Mesendoderm (in vitro differentiated cells): ENCODE measurements at regions not wholly inside any gene's neighbourhood (a gene's known extent, or its start where the extent isn't known, plus 50 kb on each side); places are given as distances from the start of the nearest gene placed in this dataset.

Source experiments
- DNase-seq: peaks from one replicate; pipeline ENCODE4 v3.0.0; 2013
- H2AK5ac ChIP-seq: 2 replicates; pipeline ENCODE4 v1.6.1; 2013; ENCODE audit warnings: low read length, inconsistent platforms
- H2BK120ac ChIP-seq: 2 replicates; pipeline ENCODE4 v1.6.1; 2013; ENCODE audit warnings: low read depth, mild to moderate bottlenecking, low read length, moderate library complexity, mixed read lengths
- H2BK15ac ChIP-seq: replicated peaks from 2 replicates; pipeline ENCODE4 v1.6.1; 2013; ENCODE audit warnings: low read depth, mild to moderate bottlenecking, moderate library complexity
- H2BK5ac ChIP-seq: 2 replicates; pipeline ENCODE4 v1.6.1; 2013; ENCODE audit warnings: low read length, inconsistent platforms
- H3K18ac ChIP-seq: 2 replicates; pipeline ENCODE4 v1.6.1; 2013; ENCODE audit warnings: mild to moderate bottlenecking, low read length, mixed read lengths
- H3K23ac ChIP-seq: one replicate; pipeline ENCODE4 v1.6.1; 2013; ENCODE audit warnings: low read length
- H3K27ac ChIP-seq: 2 replicates; pipeline ENCODE4 v1.5.1; 2013; ENCODE audit warnings: low read depth, mild to moderate bottlenecking, inconsistent platforms, low read length, moderate library complexity
- H3K27me3 ChIP-seq: 2 replicates; pipeline ENCODE4 v1.6.1; 2013; ENCODE audit warnings: low read length, control low read depth, mild to moderate bottlenecking, inconsistent platforms; ENCODE audit not compliant: insufficient read depth, poor library complexity
- H3K36me3 ChIP-seq: 2 replicates; pipeline ENCODE4 v1.6.1; 2013; ENCODE audit warnings: low read length, inconsistent platforms; ENCODE audit not compliant: control insufficient read depth, insufficient read depth
- H3K4ac ChIP-seq: one replicate; pipeline ENCODE4 v1.6.1; 2013; ENCODE audit warnings: low read depth, mild to moderate bottlenecking, low read length, moderate library complexity
- H3K4me1 ChIP-seq: 2 replicates; pipeline ENCODE4 v1.6.1; 2013; ENCODE audit warnings: low read depth, low read length, inconsistent platforms; ENCODE audit not compliant: control insufficient read depth
- H3K4me2 ChIP-seq: 2 replicates; pipeline ENCODE4 v1.6.1; 2013; ENCODE audit warnings: low read length
- H3K4me3 ChIP-seq: 2 replicates; pipeline ENCODE4 v1.5.1; 2013; ENCODE audit warnings: mild to moderate bottlenecking, low read length
- H3K56ac ChIP-seq: one replicate; pipeline ENCODE4 v1.6.1; 2013; ENCODE audit warnings: low read length
- H3K79me1 ChIP-seq: 2 replicates; pipeline ENCODE4 v1.6.1; 2013; ENCODE audit warnings: low read length, inconsistent platforms
- H3K79me2 ChIP-seq: 2 replicates; pipeline ENCODE4 v1.6.1; 2013; ENCODE audit warnings: mild to moderate bottlenecking, low read length; ENCODE audit not compliant: control insufficient read depth, insufficient read depth
- H3K9ac ChIP-seq: 2 replicates; pipeline ENCODE4 v1.6.1; 2013; ENCODE audit warnings: low read length, inconsistent platforms
- H4K5ac ChIP-seq: one replicate; pipeline ENCODE4 v1.6.1; 2013; ENCODE audit warnings: low read length
- H4K8ac ChIP-seq: one replicate; pipeline ENCODE4 v1.6.1; 2013; ENCODE audit warnings: low read depth, mild to moderate bottlenecking, control low read depth, low read length, moderate library complexity
- WGBS: extraction: QIAGEN DNeasy Blood & Tissue Kit; methylation state at CpG from one replicate; pipeline ENCODE4 v1.1.7; 2013; ENCODE audit warnings: low lambda C conversion rate, missing lambda C conversion rate; ENCODE audit not compliant: insufficient coverage; ENCODE audit errors: extremely low coverage; 5-methylcytosine and 5-hydroxymethylcytosine counted together

GRCh38 chr9:80004714-80005113, 432.9 kb downstream of the TLE4 start:
- H3K56ac ChIP-seq: no peak overlapping the region
- H2AK5ac ChIP-seq: no peak overlapping the region
- H3K79me1 ChIP-seq: no peaks in the 10 kb centered on the region
- no peak overlapping the region for H4K8ac ChIP-seq
- no peak overlapping the region for H2BK120ac ChIP-seq
- no peak overlapping the region for H3K18ac ChIP-seq
- no peak overlapping the region for H2BK5ac ChIP-seq
- no peak overlapping the region for H4K5ac ChIP-seq
- no peak overlapping the region for H3K9ac ChIP-seq
- H3K23ac ChIP-seq: no peak overlapping the region
- no peaks in the 10 kb centered on the region for H3K36me3 ChIP-seq
- no peaks in the 10 kb centered on the region for H3K4me1 ChIP-seq
- H3K4me3 ChIP-seq: no peak overlapping the region
- H3K4me2 ChIP-seq: no peak overlapping the region
- H3K27ac ChIP-seq: no peak overlapping the region
- no peaks in the 10 kb centered on the region for H3K27me3 ChIP-seq
- no peaks in the 10 kb centered on the region for H3K79me2 ChIP-seq
- no peak for DNase-seq
- no peak overlapping the region for H2BK15ac ChIP-seq
- H3K4ac ChIP-seq: no peak overlapping the region

- Histone ChIP-seq H3K9ac (no peak overlapping the region), H2BK120ac (no peak overlapping the region), H2AK5ac (no peak overlapping the region), H3K36me3 (no peaks in the 10 kb centered on the region), H3K4ac (no peak overlapping the region), H2BK15ac (no peak overlapping the region), H2BK5ac (no peak overlapping the region), H3K27ac (no peak overlapping the region), H4K5ac (no peak overlapping the region), H3K27me3 (no peaks in the 10 kb centered on the region), H3K4me3 (no peak overlapping the region), H3K23ac (no peak overlapping the region), H3K18ac (no peak overlapping the region), H3K4me2 (no peak overlapping the region), H3K56ac (no peak overlapping the region), H3K79me2 (no peaks in the 10 kb centered on the region), H4K8ac (no peak overlapping the region), H3K79me1 (no peaks in the 10 kb centered on the region), H3K4me1 (no peaks in the 10 kb centered on the region)
- no CpG with 5 or more reads among the region's 1 CpG for WGBS
- DNase-seq: no peak
These were observed 418.8 kb downstream of the TLE4 start for GRCh38 chr9:79990536-79990935.

- no peak overlapping the region for H2BK120ac ChIP-seq
- H2AK5ac ChIP-seq: no peak overlapping the region
- H3K18ac ChIP-seq: no peak overlapping the region
- H2BK15ac ChIP-seq: no peak overlapping the region
- H3K23ac ChIP-seq: no peak overlapping the region
- H3K27ac ChIP-seq: no peak overlapping the region
- H3K27me3 ChIP-seq: no peaks in the 10 kb centered on the region
- no peak for DNase-seq
- no peak overlapping the region for H3K4ac ChIP-seq
- WGBS: no CpG with 5 or more reads among the region's 7 CpGs
- no peaks in the 10 kb centered on the region for H3K36me3 ChIP-seq
- H3K4me1 ChIP-seq: no peaks in the 10 kb centered on the region
- no peak overlapping the region for H3K9ac ChIP-seq
- no peak overlapping the region for H3K4me3 ChIP-seq
- H3K56ac ChIP-seq: no peak overlapping the region
- no peaks in the 10 kb centered on the region for H3K79me2 ChIP-seq
- H2BK5ac ChIP-seq: no peak overlapping the region
- no peak overlapping the region for H4K5ac ChIP-seq
- H3K79me1 ChIP-seq: no peaks in the 10 kb centered on the region
- H3K4me2 ChIP-seq: no peak overlapping the region
- no peak overlapping the region for H4K8ac ChIP-seq
These were observed 417.3 kb downstream of the TLE4 start for GRCh38 chr9:79989079-79989478.

GRCh38 chr9:79988126-79988525, 416.4 kb downstream of the TLE4 start:
- no peak overlapping the region for H3K9ac ChIP-seq
- H3K79me1 ChIP-seq: no peaks in the 10 kb centered on the region
- no CpG with 5 or more reads among the region's 1 CpG for WGBS
- H3K4me3 ChIP-seq: no peak overlapping the region
- H3K27me3 ChIP-seq: no peaks in the 10 kb centered on the region
- no peak overlapping the region for H3K23ac ChIP-seq
- H3K18ac ChIP-seq: no peak overlapping the region
- H2AK5ac ChIP-seq: no peak overlapping the region
- peak overlapping the region; percentile 45 for H3K4ac ChIP-seq
- no peaks in the 10 kb centered on the region for H3K79me2 ChIP-seq
- no peak overlapping the region for H2BK5ac ChIP-seq
- no peaks in the 10 kb centered on the region for H3K4me1 ChIP-seq
- no peak overlapping the region for H3K56ac ChIP-seq
- H4K5ac ChIP-seq: no peak overlapping the region
- no peaks in the 10 kb centered on the region for H3K36me3 ChIP-seq
- H4K8ac ChIP-seq: no peak overlapping the region
- H3K4me2 ChIP-seq: no peak overlapping the region
- DNase-seq: no peak
- no peak overlapping the region for H2BK15ac ChIP-seq
- H3K27ac ChIP-seq: no peak overlapping the region
- H2BK120ac ChIP-seq: no peak overlapping the region

- Histone ChIP-seq H3K4me2 (no peak overlapping the region), H3K27ac (no peak overlapping the region), H3K4me3 (no peak overlapping the region), H3K56ac (no peak overlapping the region), H3K4ac (no peak overlapping the region), H2BK120ac (no peak overlapping the region), H2BK15ac (no peak overlapping the region), H3K27me3 (no peaks in the 10 kb centered on the region), H4K5ac (no peak overlapping the region), H3K9ac (no peak overlapping the region), H3K79me1 (no peaks in the 10 kb centered on the region), H2AK5ac (no peak overlapping the region), H3K79me2 (no peaks in the 10 kb centered on the region), H2BK5ac (no peak overlapping the region), H3K4me1 (no peaks in the 10 kb centered on the region), H3K23ac (no peak overlapping the region), H4K8ac (no peak overlapping the region), H3K36me3 (no peaks in the 10 kb centered on the region), H3K18ac (no peak overlapping the region)
- DNase-seq: no peak
- no CpG with 5 or more reads among the region's 5 CpGs for WGBS
These were observed 414.7 kb downstream of the TLE4 start for GRCh38 chr9:79986437-79986836.

GRCh38 chr9:79985772-79986171, 414.0 kb downstream of the TLE4 start:
- no peak overlapping the region for H4K5ac ChIP-seq
- no peaks in the 10 kb centered on the region for H3K79me2 ChIP-seq
- H3K23ac ChIP-seq: no peak overlapping the region
- no peak overlapping the region for H2BK15ac ChIP-seq
- no peak overlapping the region for H3K9ac ChIP-seq
- H3K27me3 ChIP-seq: no peaks in the 10 kb centered on the region
- no peak overlapping the region for H3K4ac ChIP-seq
- H3K4me3 ChIP-seq: no peak overlapping the region
- no peak overlapping the region for H4K8ac ChIP-seq
- H3K36me3 ChIP-seq: no peaks in the 10 kb centered on the region
- H3K4me1 ChIP-seq: no peaks in the 10 kb centered on the region
- WGBS: no CpG with 5 or more reads among the region's 5 CpGs
- DNase-seq: no peak
- no peak overlapping the region for H3K27ac ChIP-seq
- H2BK5ac ChIP-seq: no peak overlapping the region
- no peak overlapping the region for H3K56ac ChIP-seq
- no peak overlapping the region for H2AK5ac ChIP-seq
- H3K18ac ChIP-seq: no peak overlapping the region
- H3K4me2 ChIP-seq: no peak overlapping the region
- H2BK120ac ChIP-seq: no peak overlapping the region
- H3K79me1 ChIP-seq: no peaks in the 10 kb centered on the region
